H9 (cell line): ENCODE measurements at regions not wholly inside any gene's neighbourhood (a gene's known extent, or its start where the extent isn't known, plus 50 kb on each side); places are given as distances from the start of the nearest gene placed in this dataset.

Experiments
- DNase-seq: peaks from one replicate; pipeline ENCODE4 v3.0.0-alpha.2; 2017
- H2AFZ ChIP-seq: one replicate; pipeline ENCODE4 v1.6.1; 2013; ENCODE audit warnings: mild to moderate bottlenecking, low read length, control low read depth, moderate library complexity
- H2AK5ac ChIP-seq: 2 replicates; pipeline ENCODE4 v1.6.1; 2013; ENCODE audit warnings: low read length, control low read depth, mixed read lengths; ENCODE audit not compliant: insufficient read length
- H2BK120ac ChIP-seq: one replicate; pipeline ENCODE4 v1.6.1; 2013; ENCODE audit warnings: low read depth, mild to moderate bottlenecking, low read length, control low read depth, inconsistent platforms; ENCODE audit not compliant: poor library complexity, severe bottlenecking
- H2BK12ac ChIP-seq: 2 replicates; pipeline ENCODE4 v1.6.1; 2013; ENCODE audit warnings: low read length, control low read depth, mixed read lengths, low read depth; ENCODE audit not compliant: insufficient read length
- H2BK15ac ChIP-seq: 2 replicates; pipeline ENCODE4 v1.6.1; 2013; ENCODE audit warnings: low read depth, low read length, control low read depth
- H2BK20ac ChIP-seq: one replicate; pipeline ENCODE4 v1.6.1; 2013; ENCODE audit warnings: low read depth, mild to moderate bottlenecking, low read length, control low read depth, inconsistent platforms; ENCODE audit not compliant: poor library complexity, severe bottlenecking
- H2BK5ac ChIP-seq: 2 replicates; pipeline ENCODE4 v1.6.1; 2013; ENCODE audit warnings: low read length, control low read depth, mixed read lengths; ENCODE audit not compliant: insufficient read length
- H3K14ac ChIP-seq: 2 replicates; pipeline ENCODE4 v1.6.1; 2013; ENCODE audit warnings: low read length, control low read depth; ENCODE audit not compliant: insufficient read depth
- H3K18ac ChIP-seq: 2 replicates; pipeline ENCODE4 v1.6.1; 2013; ENCODE audit warnings: low read depth, mild to moderate bottlenecking, mixed read lengths, low read length, control low read depth; ENCODE audit not compliant: insufficient read length
- H3K23ac ChIP-seq: 2 replicates; pipeline ENCODE4 v1.6.1; 2013; ENCODE audit warnings: low read length, control low read depth, mixed read lengths, low read depth; ENCODE audit not compliant: insufficient read length
- H3K23me2 ChIP-seq: 2 replicates; pipeline ENCODE4 v1.6.1; 2013; ENCODE audit warnings: low read depth, mild to moderate bottlenecking, mixed read lengths, low read length, control low read depth; ENCODE audit not compliant: insufficient read length, poor library complexity, severe bottlenecking
- H3K27ac ChIP-seq: 2 replicates; pipeline ENCODE4 v1.5.1; 2013; ENCODE audit warnings: low read length, control low read depth, mixed read lengths, low read depth; ENCODE audit not compliant: insufficient read length
- H3K27me3 ChIP-seq: 2 replicates; pipeline ENCODE4 v1.6.1; 2013; ENCODE audit warnings: low read length, control low read depth, inconsistent platforms; ENCODE audit not compliant: insufficient read depth
- H3K4ac ChIP-seq: 2 replicates; pipeline ENCODE4 v1.6.1; 2013; ENCODE audit warnings: low read depth, mild to moderate bottlenecking, control low read depth, inconsistent platforms, low read length, moderate library complexity
- H3K4me1 ChIP-seq: 2 replicates; pipeline ENCODE4 v1.6.1; 2013; ENCODE audit warnings: low read length, control low read depth, inconsistent platforms; ENCODE audit not compliant: insufficient read depth
- H3K4me2 ChIP-seq: 2 replicates; pipeline ENCODE4 v1.6.1; 2013; ENCODE audit warnings: low read length, control low read depth, mixed read lengths; ENCODE audit not compliant: insufficient read length, insufficient read depth
- H3K56ac ChIP-seq: 2 replicates; pipeline ENCODE4 v1.6.1; 2013; ENCODE audit warnings: low read depth, mild to moderate bottlenecking, mixed read lengths, low read length, control low read depth; ENCODE audit not compliant: insufficient read length
- H3K79me1 ChIP-seq: 2 replicates; pipeline ENCODE4 v1.6.1; 2013; ENCODE audit warnings: low read depth, mild to moderate bottlenecking, moderate library complexity, low read length, control low read depth, inconsistent platforms; ENCODE audit not compliant: insufficient read depth, poor library complexity, severe bottlenecking
- H3K79me2 ChIP-seq: 2 replicates; pipeline ENCODE4 v1.6.1; 2013; ENCODE audit warnings: low read length, control low read depth, inconsistent platforms; ENCODE audit not compliant: insufficient read depth
- H3K9ac ChIP-seq: 2 replicates; pipeline ENCODE4 v1.6.1; 2013; ENCODE audit warnings: low read length, control low read depth, mixed read lengths; ENCODE audit not compliant: insufficient read length; ENCODE audit errors: extremely low read depth
- H3K9me3 ChIP-seq: one replicate; pipeline ENCODE4 v1.6.1; 2013; ENCODE audit warnings: low read depth, low read length, inconsistent platforms; ENCODE audit not compliant: control insufficient read depth
- H3T11ph ChIP-seq: one replicate; pipeline ENCODE4 v1.6.1; 2013; ENCODE audit warnings: mild to moderate bottlenecking, low read length, control low read depth, inconsistent platforms
- H4K20me1 ChIP-seq: one replicate; pipeline ENCODE4 v1.6.1; 2013; ENCODE audit not compliant: control insufficient read depth, insufficient read length, insufficient read depth
- H4K5ac ChIP-seq: 2 replicates; pipeline ENCODE4 v1.6.1; 2013; ENCODE audit warnings: low read depth, mild to moderate bottlenecking, mixed read lengths, low read length, control low read depth; ENCODE audit not compliant: insufficient read length
- H4K8ac ChIP-seq: replicated peaks from 2 replicates; pipeline ENCODE4 v1.6.1; 2013; ENCODE audit warnings: low read length, control low read depth, mixed read lengths, low read depth; ENCODE audit not compliant: insufficient read length
- H4K91ac ChIP-seq: 2 replicates; pipeline ENCODE4 v1.6.1; 2013; ENCODE audit warnings: low read depth, mild to moderate bottlenecking, moderate library complexity, mixed read lengths, low read length, control low read depth; ENCODE audit not compliant: insufficient read length
- H3K27ac Mint-ChIP-seq, 3 experiments: 2 replicates in 2 of 3; 3 replicates in 1 of 3; pipeline ENCODE4 v1.8.0; 2020 to 2021; ENCODE audit warnings: mixed read lengths in 3 of 3, mild to moderate bottlenecking in 1 of 3, moderate library complexity in 1 of 3
- H3K27me3 Mint-ChIP-seq: 2 replicates; pipeline ENCODE4 v1.8.0; 2021; ENCODE audit warnings: low read depth, mild to moderate bottlenecking, moderate library complexity, mixed read lengths
- H3K36me3 Mint-ChIP-seq, 3 experiments: 2 replicates in 2 of 3; 3 replicates in 1 of 3; pipeline ENCODE4 v1.8.0; 2020 to 2021; ENCODE audit warnings: low read depth in 3 of 3, mixed read lengths in 3 of 3; ENCODE audit not compliant: insufficient read depth in 1 of 3
- H3K4me1 Mint-ChIP-seq, 2 experiments: 2 replicates each; pipeline ENCODE4 v1.8.0; 2020; ENCODE audit warnings: mixed read lengths in 2 of 2
- H3K4me3 Mint-ChIP-seq, 2 experiments: 2 replicates in 1 of 2; 3 replicates in 1 of 2; pipeline ENCODE4 v1.8.0; 2020 to 2021; ENCODE audit warnings: mild to moderate bottlenecking in 2 of 2, mixed read lengths in 2 of 2, moderate library complexity in 1 of 2
- H3K9me3 Mint-ChIP-seq, 2 experiments: 2 replicates in 1 of 2; 3 replicates in 1 of 2; pipeline ENCODE4 v1.8.0; 2020; ENCODE audit warnings: mild to moderate bottlenecking in 2 of 2, mixed read lengths in 2 of 2, moderate library complexity in 1 of 2
- WGBS: extraction: QIAGEN DNeasy Blood & Tissue Kit; methylation state at CpG from one replicate; pipeline ENCODE4 v1.1.7; 2013; ENCODE audit warnings: missing lambda C conversion rate, low lambda C conversion rate, mixed read lengths; ENCODE audit not compliant: insufficient read length; ENCODE audit errors: extremely low coverage; 5-methylcytosine and 5-hydroxymethylcytosine counted together
- TF ChIP-seq, protein P1 (sequence below): fragments of 200-600 bp; sonication (generic); conservative IDR thresholded peaks from 3 replicates; pipeline ENCODE4 v1.8.0; 2021; ENCODE audit warnings: antibody characterized with exemption, mild to moderate bottlenecking

DNA sequence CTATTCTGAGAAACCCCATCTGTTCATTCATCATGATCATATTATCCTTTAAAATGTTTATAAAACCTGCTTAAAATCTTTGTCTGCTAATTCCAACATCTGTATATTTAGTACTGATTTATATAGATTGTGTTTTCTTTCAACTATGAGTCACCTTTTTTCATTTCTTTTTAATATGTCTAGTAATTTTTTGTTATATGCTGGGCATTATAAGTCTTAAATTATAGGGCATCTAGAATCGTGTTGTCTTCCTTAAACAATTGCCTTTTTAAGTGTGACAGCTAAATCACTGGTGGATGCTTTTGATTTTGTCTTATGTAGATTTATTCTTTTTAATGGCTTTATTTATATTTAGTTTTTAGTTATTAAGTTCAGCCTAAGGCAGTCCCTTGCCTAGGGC lies 323.4 kb upstream of the THRB start:
- no peak overlapping the region for H2AFZ ChIP-seq
- no peak overlapping the region for H4K5ac ChIP-seq
- Mint-ChIP-seq H3K4me3 (no peak overlapping the region), H3K9me3 (peaks cover 0 to 3% of the 10 kb centered on the region in 2 experiments; a peak in 1 of 5 replicates), H3K27me3 (no peaks in the 10 kb centered on the region), H3K36me3 (peaks cover 0 to 5% (median 0%) of the 10 kb centered on the region in 3 experiments; a peak in 1 of 7 replicates), H3K4me1 (peaks cover 4 to 5% of the 10 kb centered on the region in 2 experiments), H3K27ac (no peak overlapping the region)
- no peaks in the 10 kb centered on the region for H3K23me2 ChIP-seq
- TF ChIP-seq, protein P1, sequence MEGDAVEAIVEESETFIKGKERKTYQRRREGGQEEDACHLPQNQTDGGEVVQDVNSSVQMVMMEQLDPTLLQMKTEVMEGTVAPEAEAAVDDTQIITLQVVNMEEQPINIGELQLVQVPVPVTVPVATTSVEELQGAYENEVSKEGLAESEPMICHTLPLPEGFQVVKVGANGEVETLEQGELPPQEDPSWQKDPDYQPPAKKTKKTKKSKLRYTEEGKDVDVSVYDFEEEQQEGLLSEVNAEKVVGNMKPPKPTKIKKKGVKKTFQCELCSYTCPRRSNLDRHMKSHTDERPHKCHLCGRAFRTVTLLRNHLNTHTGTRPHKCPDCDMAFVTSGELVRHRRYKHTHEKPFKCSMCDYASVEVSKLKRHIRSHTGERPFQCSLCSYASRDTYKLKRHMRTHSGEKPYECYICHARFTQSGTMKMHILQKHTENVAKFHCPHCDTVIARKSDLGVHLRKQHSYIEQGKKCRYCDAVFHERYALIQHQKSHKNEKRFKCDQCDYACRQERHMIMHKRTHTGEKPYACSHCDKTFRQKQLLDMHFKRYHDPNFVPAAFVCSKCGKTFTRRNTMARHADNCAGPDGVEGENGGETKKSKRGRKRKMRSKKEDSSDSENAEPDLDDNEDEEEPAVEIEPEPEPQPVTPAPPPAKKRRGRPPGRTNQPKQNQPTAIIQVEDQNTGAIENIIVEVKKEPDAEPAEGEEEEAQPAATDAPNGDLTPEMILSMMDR, result no peak
- no peak overlapping the region for H3K14ac ChIP-seq
- no peaks in the 10 kb centered on the region for H3K9me3 ChIP-seq
- H3K9ac ChIP-seq, result no peak overlapping the region
- H3K27me3 ChIP-seq, result no peaks in the 10 kb centered on the region
- no peak overlapping the region for H2BK20ac ChIP-seq
- H3K79me1 ChIP-seq, result no peaks in the 10 kb centered on the region
- H2BK5ac ChIP-seq, result no peak overlapping the region
- H2AK5ac ChIP-seq, result no peak overlapping the region
- no peak for DNase-seq
- no peak overlapping the region for H3K56ac ChIP-seq
- no peak overlapping the region for H3K18ac ChIP-seq
- no CpG with 5 or more reads among the region's 1 CpG for WGBS
- H3K4me1 ChIP-seq, result no peaks in the 10 kb centered on the region
- no peak overlapping the region for H2BK12ac ChIP-seq
- H2BK15ac ChIP-seq, result no peak overlapping the region
- H3K4ac ChIP-seq, result no peak overlapping the region
- no peak overlapping the region for H4K8ac ChIP-seq
- no peak overlapping the region for H3K23ac ChIP-seq
- H3K4me2 ChIP-seq, result no peak overlapping the region
- H3T11ph ChIP-seq, result no peak overlapping the region
- no peak overlapping the region for H3K27ac ChIP-seq
- H3K79me2 ChIP-seq, result no peaks in the 10 kb centered on the region
- H4K91ac ChIP-seq, result no peak overlapping the region
- no peak overlapping the region for H2BK120ac ChIP-seq
- H4K20me1 ChIP-seq, result no peaks in the 10 kb centered on the region
